ENCODE measurements at regions not wholly inside any gene's neighbourhood (a gene's known extent, or its start where the extent isn't known, plus 50 kb on each side); places are given as distances from the start of the nearest gene placed in this dataset.

DNA sequence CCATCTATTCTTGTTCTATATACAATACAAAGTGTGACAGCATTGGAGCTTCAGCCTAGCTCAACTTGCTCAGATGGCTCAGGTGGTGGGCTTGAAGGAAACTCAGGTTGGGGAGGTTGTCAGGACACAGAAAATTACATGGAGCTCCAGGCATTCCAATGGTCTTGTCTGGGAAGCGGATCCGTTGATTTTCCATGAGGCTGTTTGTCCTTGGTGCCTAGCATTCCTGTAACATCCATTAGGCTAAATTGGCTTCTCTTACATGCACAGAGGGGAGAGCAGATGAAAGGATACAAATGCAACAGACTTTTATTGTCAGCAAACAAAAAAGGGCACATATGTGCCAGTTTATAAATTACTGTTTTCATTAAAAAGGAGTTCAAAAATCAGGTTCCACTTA lies 75.5 kb upstream of the OTX2 start:
- Histone ChIP-seq H3K36me3 (replicated peaks; ENCODE audit: insufficient read depth, low read depth) (no peaks in the 10 kb centered on the region), H3K27ac (no peak overlapping the region), H3K27me3 (peaks cover 4% of the 10 kb centered on the region), H3K79me2 (no peaks in the 10 kb centered on the region), H4K20me1 (ENCODE audit: insufficient read depth, poor library complexity, severe bottlenecking) (no peaks in the 10 kb centered on the region), H3K4me2 (no peak overlapping the region), H3K9me2 (replicated peaks; ENCODE audit: insufficient read depth) (no peaks in the 10 kb centered on the region), H3K9me3 (ENCODE audit: low read depth) (no peaks in the 10 kb centered on the region), H2AFZ (no peak overlapping the region), H3K4me3 (no peak overlapping the region), H3K4me1 (ENCODE audit: insufficient read depth) (no peaks in the 10 kb centered on the region)
- 63% methylated on average over 2 of the region's 2 CpGs for WGBS (ENCODE audit: low lambda C conversion rate, missing lambda C conversion rate)
- DNase-seq (ENCODE audit: low spot score), result no peak
- TF ChIP-seq, protein P1, sequence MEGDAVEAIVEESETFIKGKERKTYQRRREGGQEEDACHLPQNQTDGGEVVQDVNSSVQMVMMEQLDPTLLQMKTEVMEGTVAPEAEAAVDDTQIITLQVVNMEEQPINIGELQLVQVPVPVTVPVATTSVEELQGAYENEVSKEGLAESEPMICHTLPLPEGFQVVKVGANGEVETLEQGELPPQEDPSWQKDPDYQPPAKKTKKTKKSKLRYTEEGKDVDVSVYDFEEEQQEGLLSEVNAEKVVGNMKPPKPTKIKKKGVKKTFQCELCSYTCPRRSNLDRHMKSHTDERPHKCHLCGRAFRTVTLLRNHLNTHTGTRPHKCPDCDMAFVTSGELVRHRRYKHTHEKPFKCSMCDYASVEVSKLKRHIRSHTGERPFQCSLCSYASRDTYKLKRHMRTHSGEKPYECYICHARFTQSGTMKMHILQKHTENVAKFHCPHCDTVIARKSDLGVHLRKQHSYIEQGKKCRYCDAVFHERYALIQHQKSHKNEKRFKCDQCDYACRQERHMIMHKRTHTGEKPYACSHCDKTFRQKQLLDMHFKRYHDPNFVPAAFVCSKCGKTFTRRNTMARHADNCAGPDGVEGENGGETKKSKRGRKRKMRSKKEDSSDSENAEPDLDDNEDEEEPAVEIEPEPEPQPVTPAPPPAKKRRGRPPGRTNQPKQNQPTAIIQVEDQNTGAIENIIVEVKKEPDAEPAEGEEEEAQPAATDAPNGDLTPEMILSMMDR (IDR thresholded peaks at IDR 0.05; ENCODE audit: poor library complexity), result no peak
- TF ChIP-seq EZH2phosphoT487 (IDR thresholded peaks at IDR 0.05; ENCODE audit: low read depth, severe bottlenecking, unreplicated experiment) (no peak), EZH2 (IDR thresholded peaks at IDR 0.05; ENCODE audit: borderline replicate concordance) (no peak)

GRCh38 chr14:56884617-56885016 lies 74.3 kb upstream of the OTX2 start:
- Histone ChIP-seq H3K27me3 (peaks cover 4% of the 10 kb centered on the region), H3K36me3 (replicated peaks; ENCODE audit: insufficient read depth, low read depth) (no peaks in the 10 kb centered on the region), H2AFZ (no peak overlapping the region), H3K9me3 (ENCODE audit: low read depth) (no peaks in the 10 kb centered on the region), H3K27ac (no peak overlapping the region), H3K4me2 (no peak overlapping the region), H3K4me3 (no peak overlapping the region), H3K9me2 (replicated peaks; ENCODE audit: insufficient read depth) (no peaks in the 10 kb centered on the region), H4K20me1 (ENCODE audit: insufficient read depth, poor library complexity, severe bottlenecking) (no peaks in the 10 kb centered on the region), H3K4me1 (ENCODE audit: insufficient read depth) (no peaks in the 10 kb centered on the region), H3K79me2 (no peaks in the 10 kb centered on the region)
- TF ChIP-seq, protein P1 (IDR thresholded peaks at IDR 0.05; ENCODE audit: poor library complexity), result no peak
- TF ChIP-seq EZH2phosphoT487 (IDR thresholded peaks at IDR 0.05; ENCODE audit: low read depth, severe bottlenecking, unreplicated experiment) (no peak), EZH2 (IDR thresholded peaks at IDR 0.05; ENCODE audit: borderline replicate concordance) (no peak)
- no peak for DNase-seq (ENCODE audit: low spot score)
- WGBS (ENCODE audit: low lambda C conversion rate, missing lambda C conversion rate), result 58% methylated on average over 6 of the region's 6 CpGs

- Histone ChIP-seq H2AFZ (no peak overlapping the region), H3K27me3 (peaks cover 4% of the 10 kb centered on the region), H3K36me3 (replicated peaks; ENCODE audit: insufficient read depth, low read depth) (no peaks in the 10 kb centered on the region), H3K4me2 (no peak overlapping the region), H3K9me2 (replicated peaks; ENCODE audit: insufficient read depth) (no peaks in the 10 kb centered on the region), H3K9me3 (ENCODE audit: low read depth) (no peaks in the 10 kb centered on the region), H3K4me1 (ENCODE audit: insufficient read depth) (no peaks in the 10 kb centered on the region), H4K20me1 (ENCODE audit: insufficient read depth, poor library complexity, severe bottlenecking) (no peaks in the 10 kb centered on the region), H3K4me3 (no peak overlapping the region), H3K27ac (no peak overlapping the region), H3K79me2 (no peaks in the 10 kb centered on the region)
- TF ChIP-seq, protein P1 (IDR thresholded peaks at IDR 0.05; ENCODE audit: poor library complexity), result no peak
- TF ChIP-seq EZH2 (IDR thresholded peaks at IDR 0.05; ENCODE audit: borderline replicate concordance) (no peak), EZH2phosphoT487 (IDR thresholded peaks at IDR 0.05; ENCODE audit: low read depth, severe bottlenecking, unreplicated experiment) (no peak)
- WGBS (ENCODE audit: low lambda C conversion rate, missing lambda C conversion rate), result 79% methylated on average over 3 of the region's 3 CpGs
- no peak for DNase-seq (ENCODE audit: low spot score)
Measured at GRCh38 chr14:56881181-56881580, 70.9 kb upstream of the OTX2 start.

- Histone ChIP-seq H3K9me3 (ENCODE audit: low read depth) (no peaks in the 10 kb centered on the region), H3K4me3 (no peak overlapping the region), H2AFZ (no peak overlapping the region), H3K4me2 (no peak overlapping the region), H3K9me2 (replicated peaks; ENCODE audit: insufficient read depth) (no peaks in the 10 kb centered on the region), H3K36me3 (replicated peaks; ENCODE audit: insufficient read depth, low read depth) (no peaks in the 10 kb centered on the region), H3K79me2 (no peaks in the 10 kb centered on the region), H4K20me1 (ENCODE audit: insufficient read depth, poor library complexity, severe bottlenecking) (no peaks in the 10 kb centered on the region), H3K4me1 (ENCODE audit: insufficient read depth) (no peaks in the 10 kb centered on the region), H3K27ac (no peak overlapping the region), H3K27me3 (peaks cover 4% of the 10 kb centered on the region)
- TF ChIP-seq EZH2phosphoT487 (IDR thresholded peaks at IDR 0.05; ENCODE audit: low read depth, severe bottlenecking, unreplicated experiment), result no peak
- TF ChIP-seq, protein P1 (IDR thresholded peaks at IDR 0.05; ENCODE audit: poor library complexity), result no peak
- TF ChIP-seq EZH2 (IDR thresholded peaks at IDR 0.05; ENCODE audit: borderline replicate concordance), result no peak
- WGBS (ENCODE audit: low lambda C conversion rate, missing lambda C conversion rate), result 91% methylated on average over 2 of the region's 2 CpGs
- no peak for DNase-seq (ENCODE audit: low spot score)
Measured at GRCh38 chr14:56878766-56879165, 68.5 kb upstream of the OTX2 start.

All from hepatocyte (in vitro differentiated cells).